ENCODE measurements at regions not wholly inside any gene's neighbourhood (a gene's known extent, or its start where the extent isn't known, plus 50 kb on each side); places are given as distances from the start of the nearest gene placed in this dataset.

DNA sequence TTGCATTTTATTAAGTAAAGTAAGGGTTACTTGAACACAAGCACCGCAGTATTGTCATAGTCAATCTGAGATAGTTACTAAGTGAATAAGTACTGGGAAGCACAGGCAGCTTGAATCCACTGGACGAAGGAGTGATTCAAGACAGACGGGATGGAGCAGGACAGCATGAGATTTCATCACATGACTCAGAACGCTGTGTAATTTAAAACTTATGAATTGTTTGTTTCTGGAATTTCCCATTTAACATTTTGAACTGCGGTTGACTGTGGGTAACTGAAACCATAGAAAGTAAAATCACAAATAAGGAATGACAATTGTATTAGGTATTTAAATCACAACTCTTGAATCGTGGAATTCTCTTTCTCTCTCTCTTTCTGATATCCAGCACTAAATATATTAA lies 1630.4 kb upstream of the SEL1L start:
- DNase-seq (no peak), ATAC-seq (replicated peaks in 1 of 4) (no peak)
- ChIA-PET POLR2A (no interaction called here), CTCF (no interaction called here)
- WGBS (ENCODE audit: insufficient coverage): 83% methylated on average over 2 of the region's 6 CpGs
- H3K4me1 ChIP-seq (ENCODE audit: control insufficient read depth in 1 of 2, extremely low read depth in 1 of 2, insufficient read depth in 2 of 2, low read length in 2 of 2): no peaks in the 10 kb centered on the region
- no peaks in the 10 kb centered on the region for H3K9me3 ChIP-seq
- Mint-ChIP-seq H3K27ac (no peak overlapping the region), H3K4me1 (no peaks in the 10 kb centered on the region), H3K36me3 (no peaks in the 10 kb centered on the region), H3K27me3 (no peaks in the 10 kb centered on the region), H3K9me3 (peaks cover 3 to 20% (median 3%) of the 10 kb centered on the region in 3 donors), H3K4me3 (no peak overlapping the region)
- H3K4me3 ChIP-seq (ENCODE audit: control insufficient read depth in 1 of 2, extremely low read depth in 1 of 2, low read length in 1 of 2): no peak overlapping the region
- no peaks in the 10 kb centered on the region for H3K36me3 ChIP-seq (ENCODE audit: control insufficient read depth in 2 of 2, extremely low read depth in 1 of 2, insufficient read depth in 1 of 2, low read length in 1 of 2)
- H3K27ac ChIP-seq (ENCODE audit: low read length): no peak overlapping the region
- H3K27me3 ChIP-seq (replicated peaks in 1 of 2; ENCODE audit: control insufficient read depth in 2 of 2, extremely low read depth in 1 of 2, insufficient read depth in 2 of 2, low read length in 1 of 2): no peaks in the 10 kb centered on the region

DNA sequence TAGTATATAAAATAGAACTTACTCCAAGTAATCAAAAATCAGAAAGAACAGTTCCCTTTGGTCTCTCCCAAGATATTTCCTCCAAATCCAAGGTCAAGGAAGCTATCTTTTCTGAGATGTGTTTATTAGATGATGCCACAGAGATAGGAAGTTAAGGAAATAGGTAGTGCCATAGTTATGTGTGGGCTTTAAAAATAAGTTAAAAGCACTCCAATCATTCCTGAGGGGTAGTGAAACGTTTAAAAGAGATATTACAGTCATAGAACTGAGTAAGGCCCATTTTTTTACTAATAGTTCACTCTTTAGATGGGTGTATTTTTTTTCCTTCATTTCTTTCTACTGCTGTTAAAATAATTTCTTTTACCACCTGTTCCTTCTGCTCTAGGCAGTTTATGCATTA lies 1630.9 kb upstream of the SEL1L start:
- Mint-ChIP-seq H3K27me3 (no peaks in the 10 kb centered on the region), H3K4me1 (no peaks in the 10 kb centered on the region), H3K9me3 (peaks cover 3 to 20% (median 3%) of the 10 kb centered on the region in 3 donors), H3K36me3 (no peaks in the 10 kb centered on the region), H3K4me3 (no peak overlapping the region), H3K27ac (no peak overlapping the region)
- ChIA-PET CTCF (no interaction called here), POLR2A (no interaction called here)
- no peaks in the 10 kb centered on the region for H3K9me3 ChIP-seq
- H3K4me1 ChIP-seq (ENCODE audit: control insufficient read depth in 1 of 2, extremely low read depth in 1 of 2, insufficient read depth in 2 of 2, low read length in 2 of 2): no peaks in the 10 kb centered on the region
- no peaks in the 10 kb centered on the region for H3K27me3 ChIP-seq (replicated peaks in 1 of 2; ENCODE audit: control insufficient read depth in 2 of 2, extremely low read depth in 1 of 2, insufficient read depth in 2 of 2, low read length in 1 of 2)
- no peak for ATAC-seq (replicated peaks in 1 of 4)
- H3K27ac ChIP-seq (ENCODE audit: low read length): no peak overlapping the region
- no CpG with 5 or more reads among the region's 1 CpG for WGBS (ENCODE audit: insufficient coverage)
- no peaks in the 10 kb centered on the region for H3K36me3 ChIP-seq (ENCODE audit: control insufficient read depth in 2 of 2, extremely low read depth in 1 of 2, insufficient read depth in 1 of 2, low read length in 1 of 2)
- H3K4me3 ChIP-seq (ENCODE audit: control insufficient read depth in 1 of 2, extremely low read depth in 1 of 2, low read length in 1 of 2): no peak overlapping the region
- no peak for DNase-seq

DNA sequence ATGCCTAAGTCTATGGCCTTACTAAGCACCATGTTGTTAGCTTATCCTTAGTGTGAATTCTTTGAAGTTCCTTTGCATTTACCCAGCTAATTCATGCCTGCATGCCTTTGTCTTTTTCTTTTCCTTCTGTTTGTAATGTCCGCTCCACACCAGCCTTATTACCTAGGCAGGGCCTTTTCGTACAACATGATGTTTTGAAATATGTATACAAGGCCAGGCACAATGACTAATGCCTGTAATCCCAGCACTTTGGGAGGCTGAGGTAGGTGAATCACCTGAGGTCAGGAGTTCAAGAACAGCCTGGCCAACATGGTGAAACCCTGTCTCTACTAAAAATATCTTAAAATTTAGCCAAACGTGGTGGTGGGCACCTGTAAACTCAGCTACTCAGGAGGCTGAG lies 1636.5 kb upstream of the SEL1L start:
- CTCF ChIA-PET: no interaction called here
- Histone ChIP-seq H3K4me3 (ENCODE audit: control insufficient read depth in 1 of 2, extremely low read depth in 1 of 2, low read length in 1 of 2) (no peak overlapping the region), H3K4me1 (ENCODE audit: control insufficient read depth in 1 of 2, extremely low read depth in 1 of 2, insufficient read depth in 2 of 2, low read length in 2 of 2) (no peaks in the 10 kb centered on the region), H3K36me3 (ENCODE audit: control insufficient read depth in 2 of 2, extremely low read depth in 1 of 2, insufficient read depth in 1 of 2, low read length in 1 of 2) (no peaks in the 10 kb centered on the region), H3K9me3 (no peaks in the 10 kb centered on the region), H3K27ac (ENCODE audit: low read length) (no peak overlapping the region), H3K27me3 (replicated peaks in 1 of 2; ENCODE audit: control insufficient read depth in 2 of 2, extremely low read depth in 1 of 2, insufficient read depth in 2 of 2, low read length in 1 of 2) (no peaks in the 10 kb centered on the region)
- H3K9me3 Mint-ChIP-seq: peaks cover 10 to 37% (median 16%) of the 10 kb centered on the region in 3 donors
- H3K27ac Mint-ChIP-seq: no peak overlapping the region
- POLR2A ChIA-PET: no interaction called here
- H3K27me3 Mint-ChIP-seq: no peaks in the 10 kb centered on the region
- no peaks in the 10 kb centered on the region for H3K4me1 Mint-ChIP-seq
- no peaks in the 10 kb centered on the region for H3K36me3 Mint-ChIP-seq
- DNase-seq (no peak), ATAC-seq (replicated peaks in 1 of 4) (no peak)
- no peak overlapping the region for H3K4me3 Mint-ChIP-seq
- WGBS (ENCODE audit: insufficient coverage): 20% methylated on average over 1 of the region's 3 CpGs

DNA sequence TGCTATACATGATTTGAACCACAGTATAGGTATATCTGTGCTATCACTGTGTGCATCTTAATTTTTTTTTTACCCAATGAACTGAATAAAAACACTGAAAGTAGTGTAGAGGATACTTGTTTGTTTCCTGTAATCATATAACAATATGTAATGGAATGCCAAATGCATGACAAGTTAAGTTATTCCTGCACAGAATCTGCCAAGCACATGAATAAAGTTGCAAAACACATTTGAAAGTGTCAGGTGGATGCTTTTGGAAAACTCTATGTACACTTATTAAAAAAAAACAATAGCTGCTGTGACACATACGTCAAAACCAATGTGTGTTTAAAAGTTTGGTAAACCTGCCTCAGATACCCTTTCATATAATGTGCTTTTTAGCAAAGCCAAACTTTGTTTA lies 1638.1 kb upstream of the SEL1L start:
- H3K27me3 Mint-ChIP-seq: no peaks in the 10 kb centered on the region
- H3K9me3 Mint-ChIP-seq: peaks cover 10 to 27% (median 15%) of the 10 kb centered on the region in 3 donors
- H3K27ac Mint-ChIP-seq: no peak overlapping the region
- H3K36me3 Mint-ChIP-seq: no peaks in the 10 kb centered on the region
- H3K4me1 ChIP-seq (ENCODE audit: control insufficient read depth in 1 of 2, extremely low read depth in 1 of 2, insufficient read depth in 2 of 2, low read length in 2 of 2): no peaks in the 10 kb centered on the region
- no CpG with 5 or more reads among the region's 1 CpG for WGBS (ENCODE audit: insufficient coverage)
- no peak overlapping the region for H3K4me3 Mint-ChIP-seq
- ATAC-seq (replicated peaks in 1 of 4) (no peak), DNase-seq (no peak)
- H3K4me1 Mint-ChIP-seq: no peaks in the 10 kb centered on the region
- CTCF ChIA-PET: no interaction called here
- H3K9me3 ChIP-seq: no peaks in the 10 kb centered on the region
- no peaks in the 10 kb centered on the region for H3K27me3 ChIP-seq (replicated peaks in 1 of 2; ENCODE audit: control insufficient read depth in 2 of 2, extremely low read depth in 1 of 2, insufficient read depth in 2 of 2, low read length in 1 of 2)
- H3K36me3 ChIP-seq (ENCODE audit: control insufficient read depth in 2 of 2, extremely low read depth in 1 of 2, insufficient read depth in 1 of 2, low read length in 1 of 2): no peaks in the 10 kb centered on the region
- POLR2A ChIA-PET: no interaction called here
- no peak overlapping the region for H3K27ac ChIP-seq (ENCODE audit: low read length)
- H3K4me3 ChIP-seq (ENCODE audit: control insufficient read depth in 1 of 2, extremely low read depth in 1 of 2, low read length in 1 of 2): no peak overlapping the region

DNA sequence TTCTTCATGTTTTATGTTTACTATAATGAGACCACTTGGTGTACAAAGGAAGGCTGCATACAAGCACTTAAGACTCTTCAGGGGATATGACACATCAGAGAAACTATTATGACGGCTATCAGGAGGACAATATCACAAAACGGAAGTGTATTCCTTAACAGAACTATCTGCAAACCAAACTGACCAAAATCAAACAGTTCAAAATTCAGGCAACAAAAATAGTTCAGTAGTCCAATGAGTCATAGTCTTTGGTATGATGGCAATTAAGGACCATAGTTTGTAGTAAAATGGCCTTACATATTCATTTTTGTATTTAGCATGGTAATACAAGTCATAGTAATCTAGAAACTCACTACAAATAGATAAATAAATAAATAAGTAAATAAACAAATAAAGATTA lies 1638.7 kb upstream of the SEL1L start:
- POLR2A ChIA-PET: no interaction called here
- ATAC-seq (replicated peaks in 1 of 4) (no peak), DNase-seq (no peak)
- H3K4me1 ChIP-seq (ENCODE audit: control insufficient read depth in 1 of 2, extremely low read depth in 1 of 2, insufficient read depth in 2 of 2, low read length in 2 of 2): no peaks in the 10 kb centered on the region
- H3K27ac ChIP-seq (ENCODE audit: low read length): no peak overlapping the region
- no peaks in the 10 kb centered on the region for H3K9me3 ChIP-seq
- CTCF ChIA-PET: no interaction called here
- no peaks in the 10 kb centered on the region for H3K27me3 ChIP-seq (replicated peaks in 1 of 2; ENCODE audit: control insufficient read depth in 2 of 2, extremely low read depth in 1 of 2, insufficient read depth in 2 of 2, low read length in 1 of 2)
- Mint-ChIP-seq H3K4me3 (no peak overlapping the region), H3K27ac (no peak overlapping the region), H3K4me1 (no peaks in the 10 kb centered on the region), H3K9me3 (peaks cover 10 to 23% (median 13%) of the 10 kb centered on the region in 3 donors), H3K36me3 (no peaks in the 10 kb centered on the region), H3K27me3 (no peaks in the 10 kb centered on the region)
- no CpG with 5 or more reads among the region's 2 CpGs for WGBS (ENCODE audit: insufficient coverage)
- no peak overlapping the region for H3K4me3 ChIP-seq (ENCODE audit: control insufficient read depth in 1 of 2, extremely low read depth in 1 of 2, low read length in 1 of 2)
- no peaks in the 10 kb centered on the region for H3K36me3 ChIP-seq (ENCODE audit: control insufficient read depth in 2 of 2, extremely low read depth in 1 of 2, insufficient read depth in 1 of 2, low read length in 1 of 2)

DNA sequence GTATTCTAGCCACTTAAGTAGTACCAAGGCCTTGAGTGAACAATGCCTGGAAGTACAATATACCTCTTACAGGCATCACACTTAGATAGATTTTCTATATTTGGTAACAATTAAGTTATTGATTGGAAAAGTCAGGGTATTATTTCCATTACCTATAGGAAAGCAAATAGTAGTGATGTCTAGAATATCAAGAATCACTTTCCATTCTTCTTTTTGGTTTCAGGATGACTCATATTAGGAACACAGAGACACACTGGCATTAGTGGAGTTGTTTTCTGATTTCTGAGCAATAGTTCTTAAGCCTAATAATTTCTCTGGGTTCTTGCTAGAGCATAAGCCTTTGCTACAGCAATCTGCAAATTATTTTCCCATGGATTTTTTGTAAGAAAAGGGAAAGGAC lies 1640.0 kb upstream of the SEL1L start:
- no peaks in the 10 kb centered on the region for H3K4me1 ChIP-seq (ENCODE audit: control insufficient read depth in 1 of 2, extremely low read depth in 1 of 2, insufficient read depth in 2 of 2, low read length in 2 of 2)
- H3K4me3 ChIP-seq (ENCODE audit: control insufficient read depth in 1 of 2, extremely low read depth in 1 of 2, low read length in 1 of 2): no peak overlapping the region
- no peaks in the 10 kb centered on the region for H3K27me3 ChIP-seq (replicated peaks in 1 of 2; ENCODE audit: control insufficient read depth in 2 of 2, extremely low read depth in 1 of 2, insufficient read depth in 2 of 2, low read length in 1 of 2)
- no peak for DNase-seq
- H3K27ac Mint-ChIP-seq: no peak overlapping the region
- no peak overlapping the region for H3K4me3 Mint-ChIP-seq
- H3K27me3 Mint-ChIP-seq: no peaks in the 10 kb centered on the region
- peaks cover 10 to 23% (median 13%) of the 10 kb centered on the region in 3 donors for H3K9me3 Mint-ChIP-seq
- no peak overlapping the region for H3K27ac ChIP-seq (ENCODE audit: low read length)
- CTCF ChIA-PET: no interaction called here
- POLR2A ChIA-PET: no interaction called here
- no peaks in the 10 kb centered on the region for H3K36me3 Mint-ChIP-seq
- no peak for ATAC-seq (replicated peaks in 1 of 4)
- H3K9me3 ChIP-seq: no peaks in the 10 kb centered on the region
- no peaks in the 10 kb centered on the region for H3K4me1 Mint-ChIP-seq
- no peaks in the 10 kb centered on the region for H3K36me3 ChIP-seq (ENCODE audit: control insufficient read depth in 2 of 2, extremely low read depth in 1 of 2, insufficient read depth in 1 of 2, low read length in 1 of 2)

DNA sequence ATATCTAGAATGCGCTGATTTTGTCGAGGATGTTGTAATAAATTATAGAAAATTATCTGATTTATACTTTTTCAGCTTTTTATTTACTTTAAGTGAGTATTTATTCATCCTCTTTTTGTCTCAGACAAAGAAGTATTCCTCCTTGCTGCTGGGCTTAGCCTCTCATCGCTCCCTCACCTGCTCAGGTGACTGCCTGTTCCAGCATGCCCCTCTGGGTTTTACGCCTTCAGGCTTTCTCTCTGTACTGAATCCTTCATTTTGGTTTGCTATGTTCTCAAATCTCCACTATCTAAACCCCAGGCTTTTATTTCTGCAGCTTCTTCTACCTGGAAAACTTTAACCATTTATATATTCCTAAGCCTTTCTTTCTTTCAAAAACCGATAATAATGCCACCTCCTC lies 1650.9 kb upstream of the SEL1L start:
- no peaks in the 10 kb centered on the region for H3K4me1 ChIP-seq (ENCODE audit: control insufficient read depth in 1 of 2, extremely low read depth in 1 of 2, insufficient read depth in 2 of 2, low read length in 2 of 2)
- no peaks in the 10 kb centered on the region for H3K9me3 ChIP-seq
- no peaks in the 10 kb centered on the region for H3K36me3 Mint-ChIP-seq
- H3K4me3 Mint-ChIP-seq: no peak overlapping the region
- H3K27me3 Mint-ChIP-seq: no peaks in the 10 kb centered on the region
- ChIA-PET CTCF (no interaction called here), POLR2A (no interaction called here)
- no peak overlapping the region for H3K27ac ChIP-seq (ENCODE audit: low read length)
- peaks cover 13 to 31% (median 15%) of the 10 kb centered on the region in 3 donors for H3K9me3 Mint-ChIP-seq
- no peaks in the 10 kb centered on the region for H3K27me3 ChIP-seq (replicated peaks in 1 of 2; ENCODE audit: control insufficient read depth in 2 of 2, extremely low read depth in 1 of 2, insufficient read depth in 2 of 2, low read length in 1 of 2)
- H3K4me3 ChIP-seq (ENCODE audit: control insufficient read depth in 1 of 2, extremely low read depth in 1 of 2, low read length in 1 of 2): no peak overlapping the region
- DNase-seq (no peak), ATAC-seq (replicated peaks in 1 of 4) (no peak)
- 88% methylated on average over 2 of the region's 5 CpGs for WGBS (ENCODE audit: insufficient coverage)
- no peaks in the 10 kb centered on the region for H3K4me1 Mint-ChIP-seq
- no peaks in the 10 kb centered on the region for H3K36me3 ChIP-seq (ENCODE audit: control insufficient read depth in 2 of 2, extremely low read depth in 1 of 2, insufficient read depth in 1 of 2, low read length in 1 of 2)
- no peak overlapping the region for H3K27ac Mint-ChIP-seq
